CD4-positive, alpha-beta memory T cell (primary cell): ENCODE measurements at regions not wholly inside any gene's neighbourhood (a gene's known extent, or its start where the extent isn't known, plus 50 kb on each side); places are given as distances from the start of the nearest gene placed in this dataset.

Experiments
- CTCF ChIA-PET: fragments of 350-600 bp; sonication (Branson Sonifier 250); formaldehyde crosslinking; loops from one replicate; lab custom pipeline; 2021; ENCODE audit warnings: inconsistent platforms; ENCODE audit not compliant: partially characterized antibody; lab: Charles Lee
- POLR2A ChIA-PET: fragments of 350-600 bp; sonication (Branson Sonifier 250); formaldehyde crosslinking; loops from one replicate; lab custom pipeline; 2021; ENCODE audit not compliant: partially characterized antibody; lab: Charles Lee
- DNase-seq, 5 donors: peaks; one replicate each; pipeline versions ENCODE4 v3.0.0 to v3.0.0-alpha.2; 2020 to 2022; ENCODE audit warnings: mixed read lengths in 1 of 5
- H3K27ac ChIP-seq: one replicate; pipeline ENCODE4 v1.7.0; 2013; ENCODE audit warnings: low read depth, low read length
- H3K27me3 ChIP-seq: 2 replicates; pipeline ENCODE4 v1.7.0; 2013; ENCODE audit warnings: mild to moderate bottlenecking, low read length, moderate library complexity; ENCODE audit not compliant: insufficient read depth
- H3K36me3 ChIP-seq: 2 replicates; pipeline ENCODE4 v1.7.0; 2013; ENCODE audit warnings: mild to moderate bottlenecking, low read length, moderate library complexity; ENCODE audit not compliant: insufficient read depth
- H3K4me1 ChIP-seq: 2 replicates; pipeline ENCODE4 v1.7.0; 2013; ENCODE audit warnings: mild to moderate bottlenecking, low read length, moderate library complexity; ENCODE audit not compliant: insufficient read depth
- H3K4me3 ChIP-seq, 2 donors: one replicate each; pipeline ENCODE4 v1.7.0; 2013; ENCODE audit warnings: low read length in 2 of 2, mild to moderate bottlenecking in 1 of 2
- H3K9me3 ChIP-seq, 2 donors: one replicate each; pipeline ENCODE4 v1.7.0; 2013; ENCODE audit warnings: low read length in 2 of 2, control low read depth in 1 of 2; ENCODE audit not compliant: control insufficient read depth in 1 of 2
- H3K27ac Mint-ChIP-seq, 7 donors: one replicate each; pipeline ENCODE4 v1.8.0; 2020 to 2021; ENCODE audit warnings: mixed read lengths in 7 of 7, mild to moderate bottlenecking in 6 of 7, inconsistent platforms in 3 of 7, moderate library complexity in 3 of 7
- H3K27me3 Mint-ChIP-seq, 2 donors: one replicate each; pipeline ENCODE4 v1.8.0; 2020 to 2021; ENCODE audit warnings: mixed read lengths in 2 of 2
- H3K36me3 Mint-ChIP-seq, 2 donors: one replicate each; pipeline ENCODE4 v1.8.0; 2020 to 2021; ENCODE audit warnings: mixed read lengths in 2 of 2, inconsistent platforms in 1 of 2, mild to moderate bottlenecking in 1 of 2
- H3K4me1 Mint-ChIP-seq, 4 donors: one replicate each; pipeline ENCODE4 v1.8.0; 2020 to 2021; ENCODE audit warnings: mixed read lengths in 4 of 4, mild to moderate bottlenecking in 1 of 4
- H3K4me3 Mint-ChIP-seq, 8 donors: one replicate each; pipeline ENCODE4 v1.8.0; 2020 to 2021; ENCODE audit warnings: mixed read lengths in 8 of 8, mild to moderate bottlenecking in 7 of 8, moderate library complexity in 6 of 8, inconsistent platforms in 3 of 8
- H3K9me3 Mint-ChIP-seq, 8 donors: one replicate each; pipeline ENCODE4 v1.8.0; 2020 to 2021; ENCODE audit warnings: mixed read lengths in 8 of 8, mild to moderate bottlenecking in 5 of 8, inconsistent platforms in 3 of 8, moderate library complexity in 1 of 8
- intact Hi-C: fragments of 100-400 bp; cut with micrococcal nuclease; formaldehyde crosslinking; loops from one replicate; pipeline ENCODE4 v1.15.1; 2023

DNA sequence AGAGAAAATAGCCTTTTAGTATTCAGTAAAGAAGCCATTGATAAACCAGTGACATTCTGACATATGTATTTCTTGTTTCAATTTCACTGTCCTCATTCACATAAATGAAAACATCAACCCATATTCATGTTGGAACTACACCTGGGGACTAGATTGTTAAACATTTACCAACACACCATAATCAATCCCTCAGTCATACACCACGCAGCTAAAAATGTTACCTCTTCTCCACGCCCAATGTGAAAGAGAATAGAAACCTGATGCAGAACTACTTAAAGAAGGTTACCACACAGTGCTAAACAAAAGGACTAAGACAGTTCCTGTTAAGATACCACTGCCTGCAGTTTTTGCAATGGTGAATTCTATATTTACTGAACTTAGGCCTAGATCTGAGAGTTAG is 518.9 kb downstream of the PRELID2 start:
- no peaks in the 10 kb centered on the region for H3K27me3 ChIP-seq
- no peaks in the 10 kb centered on the region for H3K4me1 ChIP-seq
- no peak for DNase-seq
- no peaks in the 10 kb centered on the region for H3K4me1 Mint-ChIP-seq
- ChIA-PET CTCF (no interaction called here), POLR2A (no interaction called here)
- no peak overlapping the region for H3K27ac ChIP-seq
- no peak overlapping the region for H3K4me3 ChIP-seq
- no peaks in the 10 kb centered on the region for H3K27me3 Mint-ChIP-seq
- intact Hi-C loops: no loop called here
- H3K9me3 Mint-ChIP-seq: peaks cover 0 to 14% (median 3%) of the 10 kb centered on the region in 8 donors
- no peak overlapping the region for H3K27ac Mint-ChIP-seq
- no peaks in the 10 kb centered on the region for H3K36me3 ChIP-seq
- H3K9me3 ChIP-seq: no peaks in the 10 kb centered on the region
- no peak overlapping the region for H3K4me3 Mint-ChIP-seq
- H3K36me3 Mint-ChIP-seq: no peaks in the 10 kb centered on the region

DNA sequence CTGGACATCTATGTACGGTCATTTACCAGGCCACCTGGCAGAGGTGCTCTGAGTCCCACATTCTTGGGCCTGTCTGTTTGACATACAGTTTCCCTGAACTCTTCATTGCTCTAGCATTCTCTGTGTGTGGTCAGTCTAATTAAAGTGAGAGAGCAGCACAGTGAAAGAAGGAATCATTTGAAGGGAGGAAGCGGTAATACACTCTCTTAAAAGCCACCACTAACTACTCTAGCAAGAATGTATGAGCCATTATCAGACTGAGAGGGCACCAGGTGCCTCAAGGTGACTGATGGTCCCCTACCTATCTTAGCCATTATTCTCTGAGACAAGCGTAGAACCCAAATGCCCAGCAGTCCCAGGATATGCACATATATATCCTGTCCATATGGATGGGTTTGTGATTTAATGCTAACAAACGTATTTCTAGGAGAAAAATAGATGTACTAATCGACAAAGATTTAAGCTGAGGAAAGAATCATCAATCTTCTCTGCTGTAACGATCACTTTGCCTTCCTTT is 527.2 kb downstream of the PRELID2 start:
- Mint-ChIP-seq H3K36me3 (no peaks in the 10 kb centered on the region), H3K9me3 (peaks cover 0 to 4% (median 0%) of the 10 kb centered on the region in 8 donors), H3K27me3 (no peaks in the 10 kb centered on the region), H3K27ac (no peak overlapping the region), H3K4me3 (no peak overlapping the region), H3K4me1 (no peaks in the 10 kb centered on the region)
- no peaks in the 10 kb centered on the region for H3K4me1 ChIP-seq
- no peaks in the 10 kb centered on the region for H3K36me3 ChIP-seq
- no peak overlapping the region for H3K4me3 ChIP-seq
- H3K27ac ChIP-seq: no peak overlapping the region
- POLR2A ChIA-PET: no interaction called here
- no peaks in the 10 kb centered on the region for H3K27me3 ChIP-seq
- H3K9me3 ChIP-seq: no peaks in the 10 kb centered on the region
- CTCF ChIA-PET: no interaction called here
- DNase-seq: no peak
- intact Hi-C loops: no loop called here

DNA sequence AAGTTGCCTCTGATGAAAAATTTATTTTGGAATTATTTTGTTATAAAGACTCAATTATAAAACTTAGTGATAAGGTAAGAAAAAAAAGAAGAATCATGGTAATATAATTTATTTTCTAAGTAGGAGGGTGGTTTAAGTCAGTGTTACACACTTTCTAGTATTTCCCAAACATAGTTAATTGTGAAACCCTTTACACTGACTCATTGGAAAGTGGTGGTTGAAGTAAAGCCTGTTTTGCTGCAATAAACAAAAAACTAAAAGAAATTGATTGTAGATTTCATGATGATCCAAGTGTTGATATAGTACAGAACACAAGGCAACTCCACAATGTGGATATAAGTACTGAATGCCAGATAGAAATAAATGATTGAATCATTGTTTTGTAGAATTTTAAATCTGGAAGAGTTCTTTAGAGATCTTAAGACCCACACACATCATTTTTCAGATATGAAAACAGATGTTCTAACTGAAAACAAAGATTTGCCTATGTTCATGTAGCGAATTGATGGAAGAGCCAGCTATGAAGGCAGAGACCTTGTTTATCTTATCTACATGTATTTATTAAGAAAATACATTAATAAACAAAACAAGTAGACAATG is 539.8 kb downstream of the PRELID2 start:
- intact Hi-C loops: no loop called here
- H3K36me3 Mint-ChIP-seq: no peaks in the 10 kb centered on the region
- Histone ChIP-seq H3K4me1 (no peaks in the 10 kb centered on the region), H3K27ac (no peak overlapping the region), H3K4me3 (no peak overlapping the region), H3K9me3 (no peaks in the 10 kb centered on the region), H3K36me3 (no peaks in the 10 kb centered on the region), H3K27me3 (no peaks in the 10 kb centered on the region)
- H3K9me3 Mint-ChIP-seq: peaks cover 0 to 14% (median 3%) of the 10 kb centered on the region in 8 donors
- no peaks in the 10 kb centered on the region for H3K4me1 Mint-ChIP-seq
- CTCF ChIA-PET: no interaction called here
- H3K27me3 Mint-ChIP-seq: no peaks in the 10 kb centered on the region
- no peak overlapping the region for H3K4me3 Mint-ChIP-seq
- H3K27ac Mint-ChIP-seq: no peak overlapping the region
- POLR2A ChIA-PET: no interaction called here
- DNase-seq: no peak

DNA sequence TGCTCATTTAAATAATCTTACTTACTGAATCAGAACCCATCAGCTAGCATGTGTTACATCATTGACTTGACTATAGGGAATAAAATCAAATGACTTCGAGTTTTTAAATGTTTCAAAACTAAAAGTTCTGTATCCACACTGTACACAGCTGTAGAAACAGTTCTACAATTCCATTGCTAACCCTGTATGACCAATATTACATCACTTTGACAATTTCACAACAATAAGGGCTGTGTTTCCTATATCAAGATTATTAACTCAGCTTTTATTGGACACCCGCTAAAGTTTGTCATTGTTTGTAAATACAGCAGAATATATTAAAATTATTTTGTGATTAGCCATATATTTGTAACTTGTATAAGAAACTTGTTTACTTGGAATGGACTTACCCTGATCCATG is 540.8 kb downstream of the PRELID2 start:
- intact Hi-C loops: no loop called here
- DNase-seq: no peak
- Histone ChIP-seq H3K27me3 (no peaks in the 10 kb centered on the region), H3K4me3 (no peak overlapping the region), H3K27ac (no peak overlapping the region), H3K4me1 (no peaks in the 10 kb centered on the region), H3K36me3 (no peaks in the 10 kb centered on the region), H3K9me3 (no peaks in the 10 kb centered on the region)
- H3K4me1 Mint-ChIP-seq: no peaks in the 10 kb centered on the region
- H3K27ac Mint-ChIP-seq: no peak overlapping the region
- no peak overlapping the region for H3K4me3 Mint-ChIP-seq
- H3K36me3 Mint-ChIP-seq: no peaks in the 10 kb centered on the region
- peaks cover 0 to 14% (median 1%) of the 10 kb centered on the region in 8 donors for H3K9me3 Mint-ChIP-seq
- POLR2A ChIA-PET: no interaction called here
- no peaks in the 10 kb centered on the region for H3K27me3 Mint-ChIP-seq
- CTCF ChIA-PET: no interaction called here

DNA sequence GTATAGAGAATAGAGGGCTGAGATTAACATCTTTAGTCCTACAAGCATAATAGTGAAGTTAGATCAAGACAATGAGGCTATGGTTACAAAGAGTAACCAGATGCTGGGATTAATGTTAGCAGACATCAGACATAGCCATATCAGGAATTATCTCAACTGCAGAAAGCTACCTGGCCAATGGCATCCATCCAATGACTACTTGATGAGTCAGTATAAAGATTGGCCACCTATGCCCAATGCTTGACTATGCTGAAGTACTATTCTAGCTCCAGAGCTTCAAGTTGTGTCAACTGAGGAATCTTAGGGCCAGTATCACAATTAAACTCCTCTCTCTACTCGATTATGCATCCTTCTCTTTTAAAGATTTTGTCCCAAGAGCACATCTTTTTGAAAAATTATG is 541.4 kb downstream of the PRELID2 start:
- Mint-ChIP-seq H3K9me3 (peaks cover 0 to 14% (median 2%) of the 10 kb centered on the region in 8 donors), H3K36me3 (no peaks in the 10 kb centered on the region), H3K27me3 (no peaks in the 10 kb centered on the region), H3K27ac (no peak overlapping the region), H3K4me3 (no peak overlapping the region), H3K4me1 (no peaks in the 10 kb centered on the region)
- Histone ChIP-seq H3K27ac (no peak overlapping the region), H3K4me1 (no peaks in the 10 kb centered on the region), H3K27me3 (no peaks in the 10 kb centered on the region), H3K4me3 (no peak overlapping the region), H3K9me3 (no peaks in the 10 kb centered on the region), H3K36me3 (no peaks in the 10 kb centered on the region)
- ChIA-PET CTCF (no interaction called here), POLR2A (no interaction called here)
- DNase-seq: no peak
- intact Hi-C loops: no loop called here

DNA sequence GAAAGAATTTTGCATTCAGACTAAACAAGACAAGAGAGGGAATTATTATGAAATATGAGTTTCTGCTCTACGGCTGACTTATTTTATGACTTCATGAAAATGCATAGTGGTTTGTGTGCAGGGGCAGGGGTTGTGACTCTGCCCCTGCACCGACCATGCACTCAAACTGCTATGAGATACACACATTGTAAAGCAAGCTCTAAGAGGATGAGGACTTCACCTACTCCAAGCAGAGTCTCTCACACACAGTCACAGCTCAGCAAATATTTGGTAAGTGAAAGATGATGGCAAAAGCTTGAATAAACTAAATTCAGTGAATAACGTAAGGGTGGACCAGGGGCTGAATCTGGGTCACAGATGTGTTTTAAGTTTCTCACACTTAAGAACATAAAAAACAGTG is 542.9 kb downstream of the PRELID2 start:
- H3K9me3 Mint-ChIP-seq: peaks cover 0 to 14% (median 1%) of the 10 kb centered on the region in 8 donors
- H3K9me3 ChIP-seq: no peaks in the 10 kb centered on the region
- H3K4me1 Mint-ChIP-seq: no peaks in the 10 kb centered on the region
- H3K4me3 ChIP-seq: no peak overlapping the region
- H3K36me3 ChIP-seq: no peaks in the 10 kb centered on the region
- no peak overlapping the region for H3K27ac Mint-ChIP-seq
- POLR2A ChIA-PET: no interaction called here
- H3K36me3 Mint-ChIP-seq: no peaks in the 10 kb centered on the region
- CTCF ChIA-PET: no interaction called here
- no peaks in the 10 kb centered on the region for H3K27me3 ChIP-seq
- DNase-seq: no peak
- no peaks in the 10 kb centered on the region for H3K27me3 Mint-ChIP-seq
- no peak overlapping the region for H3K27ac ChIP-seq
- intact Hi-C loops: no loop called here
- no peak overlapping the region for H3K4me3 Mint-ChIP-seq
- no peaks in the 10 kb centered on the region for H3K4me1 ChIP-seq

DNA sequence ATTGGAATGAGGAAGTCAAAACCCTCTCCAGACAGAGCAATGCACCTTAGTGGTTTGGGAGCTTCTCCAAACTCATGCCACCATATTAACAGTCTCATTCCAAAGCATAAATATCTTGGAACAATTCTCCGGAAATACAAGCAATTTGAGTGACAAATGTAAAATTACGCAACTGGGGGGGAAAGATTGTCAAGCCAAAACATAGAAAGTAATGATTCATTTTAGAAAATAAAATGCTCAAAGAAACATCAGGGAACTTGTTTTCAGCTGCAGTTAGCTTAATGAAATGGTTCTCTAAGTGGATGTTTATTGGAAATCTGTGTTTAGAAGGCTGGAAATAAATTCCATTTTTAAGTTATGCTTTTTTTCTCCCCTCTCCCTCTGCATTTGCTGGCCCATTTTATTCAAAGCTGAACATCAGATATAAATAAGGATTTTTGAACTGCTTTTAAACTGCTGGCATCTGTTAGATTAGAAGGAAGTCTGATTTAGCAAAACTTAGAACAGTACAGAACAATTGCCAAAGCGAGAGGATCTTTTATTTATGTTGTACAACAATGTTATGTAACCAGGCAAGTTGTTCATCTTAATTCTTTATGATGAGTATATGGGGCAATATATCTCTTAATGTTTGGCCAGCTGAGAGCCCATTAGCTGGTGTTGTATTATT is 551.9 kb downstream of the PRELID2 start:
- Mint-ChIP-seq H3K27me3 (no peaks in the 10 kb centered on the region), H3K36me3 (no peaks in the 10 kb centered on the region), H3K4me3 (no peak overlapping the region), H3K9me3 (peaks cover 0 to 6% (median 2%) of the 10 kb centered on the region in 8 donors), H3K4me1 (no peaks in the 10 kb centered on the region), H3K27ac (no peak overlapping the region)
- intact Hi-C loops: no loop called here
- ChIA-PET POLR2A (no interaction called here), CTCF (no interaction called here)
- Histone ChIP-seq H3K27me3 (no peaks in the 10 kb centered on the region), H3K9me3 (no peaks in the 10 kb centered on the region), H3K36me3 (no peaks in the 10 kb centered on the region), H3K27ac (no peak overlapping the region), H3K4me3 (no peak overlapping the region), H3K4me1 (no peaks in the 10 kb centered on the region)
- DNase-seq: no peak
